ENCODE measurements at regions not wholly inside any gene's neighbourhood (a gene's known extent, or its start where the extent isn't known, plus 50 kb on each side); places are given as distances from the start of the nearest gene placed in this dataset.

DNA sequence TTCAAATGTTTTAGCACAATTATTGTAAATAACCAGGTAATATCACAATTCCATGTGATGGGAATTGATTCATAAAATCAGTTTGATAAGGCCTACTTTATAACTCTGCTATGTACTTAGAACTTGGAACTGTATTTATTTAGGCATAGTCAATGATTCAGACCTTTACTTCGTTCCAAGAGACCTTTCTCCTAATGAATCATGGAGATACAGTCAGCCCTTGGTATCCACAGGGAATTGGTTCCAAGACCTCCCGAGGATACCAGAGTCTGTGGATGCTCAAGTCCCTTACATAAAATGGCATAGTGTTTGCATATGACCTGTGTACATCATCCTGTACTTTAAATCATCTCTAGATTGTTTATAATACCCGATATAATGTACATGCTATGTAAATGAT is 60.8 kb upstream of the UMPS start:
- no peak for DNase-seq (ENCODE audit: low read depth)
- TF ChIP-seq, protein P1, sequence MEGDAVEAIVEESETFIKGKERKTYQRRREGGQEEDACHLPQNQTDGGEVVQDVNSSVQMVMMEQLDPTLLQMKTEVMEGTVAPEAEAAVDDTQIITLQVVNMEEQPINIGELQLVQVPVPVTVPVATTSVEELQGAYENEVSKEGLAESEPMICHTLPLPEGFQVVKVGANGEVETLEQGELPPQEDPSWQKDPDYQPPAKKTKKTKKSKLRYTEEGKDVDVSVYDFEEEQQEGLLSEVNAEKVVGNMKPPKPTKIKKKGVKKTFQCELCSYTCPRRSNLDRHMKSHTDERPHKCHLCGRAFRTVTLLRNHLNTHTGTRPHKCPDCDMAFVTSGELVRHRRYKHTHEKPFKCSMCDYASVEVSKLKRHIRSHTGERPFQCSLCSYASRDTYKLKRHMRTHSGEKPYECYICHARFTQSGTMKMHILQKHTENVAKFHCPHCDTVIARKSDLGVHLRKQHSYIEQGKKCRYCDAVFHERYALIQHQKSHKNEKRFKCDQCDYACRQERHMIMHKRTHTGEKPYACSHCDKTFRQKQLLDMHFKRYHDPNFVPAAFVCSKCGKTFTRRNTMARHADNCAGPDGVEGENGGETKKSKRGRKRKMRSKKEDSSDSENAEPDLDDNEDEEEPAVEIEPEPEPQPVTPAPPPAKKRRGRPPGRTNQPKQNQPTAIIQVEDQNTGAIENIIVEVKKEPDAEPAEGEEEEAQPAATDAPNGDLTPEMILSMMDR (IDR thresholded peaks at IDR 0.05; ENCODE audit: insufficient read depth, low read depth, low read length, missing control alignments), result no peak

DNA sequence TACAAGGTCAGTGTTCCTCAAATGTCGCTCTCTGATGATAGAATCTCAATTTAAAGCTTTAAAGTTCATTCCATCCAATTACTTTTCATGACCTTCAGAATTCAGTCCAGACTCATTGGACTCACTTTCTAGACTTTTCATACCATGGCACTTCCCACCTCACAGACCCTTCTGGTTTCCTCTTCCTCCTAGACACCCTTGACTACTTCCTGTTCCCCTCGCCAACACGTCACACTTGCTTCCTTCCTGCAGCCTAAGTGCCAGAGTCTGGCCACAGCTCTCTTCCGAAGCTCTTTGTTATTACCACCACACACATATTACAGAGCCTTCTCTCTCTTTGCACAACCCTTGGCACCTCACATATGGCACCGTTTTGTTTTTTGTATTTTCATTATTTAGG is 59.1 kb upstream of the UMPS start:
- TF ChIP-seq, protein P1 (IDR thresholded peaks at IDR 0.05; ENCODE audit: insufficient read depth, low read depth, low read length, missing control alignments), result no peak
- DNase-seq (ENCODE audit: low read depth), result no peak
- no peak overlapping the region for H3K4me3 ChIP-seq (ENCODE audit: low read depth, low read length)

More for the DNA sequence above, 60.8 kb upstream of the UMPS start:
- no peak overlapping the region for H3K4me3 ChIP-seq (ENCODE audit: low read depth, low read length)

DNA sequence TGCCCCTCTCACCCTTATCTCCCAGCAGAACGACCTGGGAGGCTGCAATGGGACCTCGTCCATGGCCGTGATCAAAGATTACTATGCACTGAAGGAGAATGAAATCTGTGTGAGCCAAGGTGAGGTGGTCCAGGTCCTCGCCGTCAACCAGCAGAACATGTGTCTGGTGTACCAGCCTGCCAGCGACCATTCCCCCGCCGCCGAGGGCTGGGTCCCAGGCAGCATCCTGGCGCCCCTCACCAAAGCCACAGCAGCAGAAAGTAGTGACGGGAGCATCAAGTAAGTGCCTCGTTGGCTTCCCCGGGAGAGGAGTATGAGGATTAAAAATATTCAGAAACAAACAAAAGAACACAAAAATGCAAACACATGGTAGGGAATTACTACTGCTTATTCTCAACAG is 55.9 kb upstream of the UMPS start:
- H3K4me3 ChIP-seq (ENCODE audit: low read depth, low read length), result no peak overlapping the region
- no peak for DNase-seq (ENCODE audit: low read depth)

DNA sequence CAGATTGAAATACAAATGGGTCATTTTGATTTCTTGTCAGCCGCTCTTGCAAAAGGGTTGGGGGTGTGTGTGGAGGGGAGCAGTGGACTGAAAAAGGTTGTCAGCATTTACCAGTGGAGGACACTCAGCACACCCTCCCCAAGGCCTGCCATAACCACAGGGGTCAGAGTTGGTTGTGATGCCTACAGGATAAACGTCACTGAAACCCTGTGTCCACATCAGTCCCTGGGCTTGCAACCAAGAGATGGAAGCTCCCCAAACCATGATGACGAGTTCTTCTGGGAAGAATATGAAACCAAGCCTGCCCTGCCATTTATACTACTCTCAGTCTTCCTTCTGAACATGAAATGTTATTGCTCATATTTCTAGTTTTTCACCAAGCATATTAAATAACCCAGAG is 54.0 kb upstream of the UMPS start:
- TF ChIP-seq, protein P1 (IDR thresholded peaks at IDR 0.05; ENCODE audit: insufficient read depth, low read depth, low read length, missing control alignments), result no peak
- H3K4me3 ChIP-seq (ENCODE audit: low read depth, low read length), result no peak overlapping the region
- DNase-seq (ENCODE audit: low read depth), result no peak

More for the DNA sequence above, 55.9 kb upstream of the UMPS start:
- TF ChIP-seq, protein P1 (IDR thresholded peaks at IDR 0.05; ENCODE audit: insufficient read depth, low read depth, low read length, missing control alignments), result no peak

DNA sequence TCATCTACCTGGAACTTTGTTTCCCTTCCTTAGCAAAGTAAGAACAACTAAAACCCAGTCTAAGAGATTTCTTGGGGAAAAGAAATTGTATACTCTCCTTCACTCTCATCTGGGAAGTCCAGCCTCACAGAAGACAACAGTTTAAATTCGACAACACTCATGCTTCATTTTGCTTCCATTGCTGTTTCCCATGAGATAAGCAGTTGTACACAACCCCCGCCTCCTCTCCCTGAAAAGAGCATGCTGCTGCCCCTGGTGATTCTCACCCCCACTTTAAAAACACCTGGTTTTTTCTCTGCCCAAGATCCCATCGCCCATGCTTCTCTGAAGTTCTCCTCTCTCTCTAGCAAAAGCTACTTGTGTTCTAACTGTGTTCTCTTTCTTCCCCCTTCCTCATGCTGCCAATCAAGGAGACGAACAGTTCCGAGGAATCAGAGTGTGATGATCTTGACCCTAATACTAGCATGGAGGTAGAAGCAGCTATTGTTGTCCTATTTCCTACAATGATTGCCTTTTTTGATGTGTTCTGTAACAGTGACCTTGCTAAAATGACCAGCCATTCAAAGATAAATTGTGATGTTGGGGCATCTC is 51.1 kb upstream of the UMPS start:
- H3K4me3 ChIP-seq (ENCODE audit: low read depth, low read length), result no peak overlapping the region
- TF ChIP-seq, protein P1 (IDR thresholded peaks at IDR 0.05; ENCODE audit: insufficient read depth, low read depth, low read length, missing control alignments), result no peak
- DNase-seq (ENCODE audit: low read depth), result no peak
